ENCODE measurements at regions not wholly inside any gene's neighbourhood (a gene's known extent, or its start where the extent isn't known, plus 50 kb on each side); places are given as distances from the start of the nearest gene placed in this dataset.

- Histone ChIP-seq H3K79me1 (ENCODE audit: low read depth in 1 of 2, low read length in 2 of 2) (no peaks in the 10 kb centered on the region), H3K14ac (replicated peaks; ENCODE audit: low read depth, low read length) (no peak overlapping the region), H4K20me1 (ENCODE audit: insufficient read depth, low read length) (no peaks in the 10 kb centered on the region), H4K5ac (ENCODE audit: low read depth, low read length) (no peak overlapping the region), H2AK5ac (ENCODE audit: low read depth, low read length) (no peak overlapping the region), H3K27ac (ENCODE audit: insufficient read depth, low read length) (no peak overlapping the region), H4K91ac (ENCODE audit: insufficient read depth, low read depth, low read length) (no peak overlapping the region), H3K4me1 (ENCODE audit: control insufficient read depth, insufficient read depth, low read length) (no peaks in the 10 kb centered on the region), H2BK15ac (ENCODE audit: low read depth, low read length) (no peak overlapping the region), H2BK20ac (ENCODE audit: low read depth, low read length) (no peak overlapping the region), H3K23ac (ENCODE audit: low read depth, low read length) (no peak overlapping the region), H3K27me3 (ENCODE audit: control insufficient read depth, insufficient read depth, low read length) (no peaks in the 10 kb centered on the region), H3K9me1 (ENCODE audit: insufficient read depth, low read length) (no peaks in the 10 kb centered on the region), H3K4ac (ENCODE audit: low read depth, low read length) (no peak overlapping the region), H2AK9ac (replicated peaks; ENCODE audit: low read depth, low read length, poor library complexity) (no peak overlapping the region), H2AFZ (replicated peaks; ENCODE audit: low read length, poor library complexity) (no peak overlapping the region), H3K4me3 (ENCODE audit: insufficient read depth, low read depth, low read length) (no peak overlapping the region), H2BK5ac (ENCODE audit: low read depth, low read length, poor library complexity, severe bottlenecking) (no peak overlapping the region), H3K18ac (ENCODE audit: low read depth, low read length) (no peak overlapping the region), H3K4me2 (ENCODE audit: low read depth, low read length) (no peak overlapping the region), H3K36me3 (ENCODE audit: control insufficient read depth, insufficient read depth, low read length) (no peaks in the 10 kb centered on the region), H2BK120ac (ENCODE audit: low read depth, low read length) (no peak overlapping the region), H3K9ac (ENCODE audit: low read depth, low read length) (no peak overlapping the region), H3K9me3 (ENCODE audit: control insufficient read depth, insufficient read depth, low read length) (0 out of 2 replicates have a peak, but pooled peaks cover 2% of the 10 kb centered on the region), H3K56ac (ENCODE audit: extremely low read depth, insufficient read depth, low read length) (no peak overlapping the region), H4K8ac (ENCODE audit: low read depth in 2 of 2, low read length in 2 of 2) (no peak overlapping the region)
- intact Hi-C loops (cut with micrococcal nuclease) (no loop called here), in situ Hi-C loops (cut with MboI; ENCODE audit: low sequenced_read_pairs) (no loop called here), dilution Hi-C loops (cut with HindIII; ENCODE audit: low sequenced_read_pairs, unreplicated experiment) (no loop called here)
- no TSS peak for BruUV-seq (replicated peaks)
- no CpG with 5 or more reads among the region's 4 CpGs for WGBS, 2 experiments (ENCODE audit: extremely low coverage in 2 of 2, insufficient read length in 1 of 2)
- ChIA-PET POLR2A (ENCODE audit: unreplicated experiment) (no interaction called here), CTCF (no interaction called here)
- no peak for DNase-seq
- ATAC-seq (ENCODE audit: low read depth), result no peak
- TF ChIP-seq ELK1 (IDR thresholded peaks at IDR 0.05; ENCODE audit: borderline replicate concordance, low read depth, low read length) (no peak), MAFK (IDR thresholded peaks at IDR 0.05; ENCODE audit: low read depth, low read length) (peak; percentile 51; the same call in 1 of the 2 replicates)
Observed at GRCh38 chr11:96954587-96955242, 564.9 kb downstream of the JRKL start.

All from IMR-90 (cell line).